Suprapubic skin (tissue), 4 donors: ENCODE measurements at regions not wholly inside any gene's neighbourhood (a gene's known extent, or its start where the extent isn't known, plus 50 kb on each side); places are given as distances from the start of the nearest gene placed in this dataset.

Experiments used
- DNase-seq, 2 donors: peaks; one replicate each; pipeline ENCODE4 v3.0.0-alpha.2; 2019; ENCODE audit warnings: low spot score in 2 of 2
- H3K27ac ChIP-seq: fragments of 200-600 bp; sonication (generic); one replicate; pipeline ENCODE4 v1.5.1; 2019
- H3K27me3 ChIP-seq: fragments of 200-600 bp; sonication (generic); one replicate; pipeline ENCODE4 v1.5.1; 2019
- H3K36me3 ChIP-seq: fragments of 200-600 bp; sonication (generic); one replicate; pipeline ENCODE4 v1.5.1; 2019
- H3K4me1 ChIP-seq: fragments of 200-600 bp; sonication (generic); one replicate; pipeline ENCODE4 v1.5.1; 2019
- H3K4me3 ChIP-seq: fragments of 200-600 bp; sonication (generic); one replicate; pipeline ENCODE4 v1.5.1; 2019; ENCODE audit warnings: mild to moderate bottlenecking
- H3K9me3 ChIP-seq: fragments of 200-600 bp; sonication (generic); one replicate; pipeline ENCODE4 v1.5.1; 2019
- EP300 ChIP-seq: sonication (generic); formaldehyde crosslinking; IDR thresholded peaks from one replicate; pipeline ENCODE4 v1.6.1; 2017; ENCODE audit warnings: antibody characterized with exemption
- POLR2A ChIP-seq, 2 donors: fragments of 450-650 bp; IDR thresholded peaks; one replicate each; pipeline ENCODE4 v1.6.1; 2017; ENCODE audit warnings: antibody characterized with exemption in 2 of 2, mild to moderate bottlenecking in 2 of 2, moderate library complexity in 2 of 2
- POLR2AphosphoS5 ChIP-seq, 3 donors: sonication (generic); formaldehyde crosslinking; IDR thresholded peaks; one replicate each; pipeline ENCODE4 v1.6.1; 2017; ENCODE audit warnings: antibody characterized with exemption in 3 of 3
- WGBS: methylation state at CpG from one replicate; pipeline ENCODE4 v1.1.5; 2018; 5-methylcytosine and 5-hydroxymethylcytosine counted together
- TF ChIP-seq, protein P1 (sequence below), 2 donors: fragments of 200-600 bp in 1 of 2; fragments of 450-650 bp in 1 of 2; sonication (generic) in 1 of 2; IDR thresholded peaks; one replicate each; pipeline ENCODE4 v1.5.1; 2016 to 2019; ENCODE audit warnings: antibody characterized with exemption in 2 of 2, mild to moderate bottlenecking in 1 of 2, moderate library complexity in 1 of 2

DNA sequence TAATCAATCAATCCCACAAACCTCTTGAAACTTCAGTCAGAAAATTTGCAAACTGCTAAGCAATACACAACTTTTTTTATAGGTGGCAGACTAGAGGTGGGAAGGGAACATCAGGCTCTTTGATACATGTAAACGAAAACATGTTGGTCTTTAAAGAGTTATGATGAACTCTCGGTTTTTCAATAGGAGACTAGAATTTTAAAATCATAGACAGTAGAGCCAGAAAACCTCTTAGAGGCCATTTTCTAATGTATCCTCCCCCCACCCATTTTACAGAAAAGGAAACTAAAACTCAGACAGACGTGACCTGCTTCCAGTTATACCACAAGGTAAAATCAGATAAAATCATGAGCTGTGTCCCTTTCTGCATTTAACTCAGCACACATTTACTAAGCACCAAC is 179.1 kb upstream of the LPP start:
- Histone ChIP-seq H3K4me1 (peaks cover 15% of the 10 kb centered on the region), H3K9me3 (no peaks in the 10 kb centered on the region), H3K27ac (no peak overlapping the region), H3K4me3 (no peak overlapping the region), H3K36me3 (no peaks in the 10 kb centered on the region), H3K27me3 (no peaks in the 10 kb centered on the region)
- DNase-seq = no peak
- TF ChIP-seq POLR2AphosphoS5 (IDR thresholded peaks at IDR 0.05) = no peak
- no peak for TF ChIP-seq POLR2A (IDR thresholded peaks at IDR 0.05)
- TF ChIP-seq EP300 = no peak
- TF ChIP-seq, protein P1, sequence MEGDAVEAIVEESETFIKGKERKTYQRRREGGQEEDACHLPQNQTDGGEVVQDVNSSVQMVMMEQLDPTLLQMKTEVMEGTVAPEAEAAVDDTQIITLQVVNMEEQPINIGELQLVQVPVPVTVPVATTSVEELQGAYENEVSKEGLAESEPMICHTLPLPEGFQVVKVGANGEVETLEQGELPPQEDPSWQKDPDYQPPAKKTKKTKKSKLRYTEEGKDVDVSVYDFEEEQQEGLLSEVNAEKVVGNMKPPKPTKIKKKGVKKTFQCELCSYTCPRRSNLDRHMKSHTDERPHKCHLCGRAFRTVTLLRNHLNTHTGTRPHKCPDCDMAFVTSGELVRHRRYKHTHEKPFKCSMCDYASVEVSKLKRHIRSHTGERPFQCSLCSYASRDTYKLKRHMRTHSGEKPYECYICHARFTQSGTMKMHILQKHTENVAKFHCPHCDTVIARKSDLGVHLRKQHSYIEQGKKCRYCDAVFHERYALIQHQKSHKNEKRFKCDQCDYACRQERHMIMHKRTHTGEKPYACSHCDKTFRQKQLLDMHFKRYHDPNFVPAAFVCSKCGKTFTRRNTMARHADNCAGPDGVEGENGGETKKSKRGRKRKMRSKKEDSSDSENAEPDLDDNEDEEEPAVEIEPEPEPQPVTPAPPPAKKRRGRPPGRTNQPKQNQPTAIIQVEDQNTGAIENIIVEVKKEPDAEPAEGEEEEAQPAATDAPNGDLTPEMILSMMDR (IDR thresholded peaks at IDR 0.05) = no peak
- 31% methylated on average over 3 of the region's 3 CpGs for WGBS

DNA sequence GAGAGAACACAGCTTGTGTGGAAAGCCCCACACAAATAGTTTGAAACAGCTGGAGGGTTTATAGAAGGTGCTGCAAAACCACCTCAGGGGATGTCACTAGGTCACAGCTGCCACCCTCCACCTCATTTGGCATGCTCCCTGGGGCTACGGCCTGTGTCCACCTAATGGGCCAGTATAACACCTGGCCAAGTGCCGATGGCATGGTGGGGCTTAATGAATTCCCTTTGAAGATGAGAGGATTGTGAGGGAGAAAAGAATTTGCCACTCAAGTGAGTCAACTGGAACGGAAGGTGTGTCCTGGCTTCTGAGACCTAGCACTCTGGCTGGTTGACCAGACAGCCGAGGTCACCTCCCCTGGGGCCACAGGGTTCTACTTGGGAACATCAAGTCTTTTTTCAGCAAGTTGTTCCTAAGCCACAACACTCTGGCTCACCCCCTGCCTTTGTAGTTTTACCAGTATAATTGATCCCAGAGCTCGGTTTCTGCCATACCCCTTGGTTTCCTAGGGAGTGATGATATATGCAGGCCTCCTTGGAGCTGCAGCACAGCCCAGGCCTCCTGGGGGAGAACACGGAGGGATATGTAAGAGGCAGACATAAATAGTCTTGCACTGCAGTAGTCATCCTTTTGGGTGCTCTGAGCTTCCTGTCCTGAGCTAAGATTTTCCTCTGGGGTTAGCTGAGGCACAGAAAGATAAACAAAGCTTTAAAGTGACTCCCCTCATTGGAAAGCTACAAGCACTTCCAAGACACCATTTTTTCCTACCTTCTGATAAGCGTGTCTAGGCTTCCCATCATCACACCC is 178.2 kb upstream of the LPP start:
- peak in 1 of 2 donors; percentile 82 for DNase-seq
- H3K27me3 ChIP-seq = no peaks in the 10 kb centered on the region
- no peak overlapping the region for H3K4me3 ChIP-seq
- no peak for TF ChIP-seq EP300
- no peak for TF ChIP-seq POLR2A (IDR thresholded peaks at IDR 0.05)
- no peak for TF ChIP-seq POLR2AphosphoS5 (IDR thresholded peaks at IDR 0.05)
- TF ChIP-seq, protein P1 (IDR thresholded peaks at IDR 0.05) = no peak
- H3K9me3 ChIP-seq = no peaks in the 10 kb centered on the region
- peak overlapping the region; percentile 18 for H3K27ac ChIP-seq
- no peaks in the 10 kb centered on the region for H3K36me3 ChIP-seq
- WGBS = 79% methylated on average over 7 of the region's 7 CpGs
- peaks cover 15% of the 10 kb centered on the region for H3K4me1 ChIP-seq

DNA sequence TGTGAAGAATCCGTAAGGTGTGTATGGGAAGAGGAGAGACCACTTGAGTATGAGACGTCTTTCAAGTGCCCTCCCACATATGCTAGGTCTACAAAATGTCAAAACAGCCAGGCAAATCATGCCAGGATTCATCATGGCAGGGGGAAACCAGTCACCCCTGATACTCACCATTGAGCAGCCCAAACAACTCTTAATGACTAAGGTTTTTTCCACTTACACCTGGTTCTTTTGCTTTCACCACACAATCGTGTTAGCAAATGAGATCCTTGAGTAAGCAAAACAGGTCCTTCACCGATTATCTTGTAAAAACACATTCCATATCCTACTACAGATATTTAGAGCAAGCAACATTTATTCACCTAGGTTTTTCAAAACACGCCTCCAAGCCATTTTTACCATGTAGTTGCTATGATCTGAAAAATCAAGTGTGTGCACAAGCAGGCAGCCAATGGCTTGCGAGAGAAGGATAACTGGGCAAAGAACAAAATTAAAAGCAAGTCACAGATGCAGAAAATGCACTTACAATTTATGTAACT is 177.5 kb upstream of the LPP start:
- H3K27ac ChIP-seq = no peak overlapping the region
- TF ChIP-seq POLR2A (IDR thresholded peaks at IDR 0.05) = no peak
- TF ChIP-seq EP300 = no peak
- no peak for TF ChIP-seq POLR2AphosphoS5 (IDR thresholded peaks at IDR 0.05)
- TF ChIP-seq, protein P1 (IDR thresholded peaks at IDR 0.05) = no peak
- no peak overlapping the region for H3K4me3 ChIP-seq
- no peaks in the 10 kb centered on the region for H3K27me3 ChIP-seq
- no peak for DNase-seq
- no peaks in the 10 kb centered on the region for H3K9me3 ChIP-seq
- no peaks in the 10 kb centered on the region for H3K36me3 ChIP-seq
- WGBS = 73% methylated on average over 6 of the region's 6 CpGs
- H3K4me1 ChIP-seq = peaks cover 15% of the 10 kb centered on the region

DNA sequence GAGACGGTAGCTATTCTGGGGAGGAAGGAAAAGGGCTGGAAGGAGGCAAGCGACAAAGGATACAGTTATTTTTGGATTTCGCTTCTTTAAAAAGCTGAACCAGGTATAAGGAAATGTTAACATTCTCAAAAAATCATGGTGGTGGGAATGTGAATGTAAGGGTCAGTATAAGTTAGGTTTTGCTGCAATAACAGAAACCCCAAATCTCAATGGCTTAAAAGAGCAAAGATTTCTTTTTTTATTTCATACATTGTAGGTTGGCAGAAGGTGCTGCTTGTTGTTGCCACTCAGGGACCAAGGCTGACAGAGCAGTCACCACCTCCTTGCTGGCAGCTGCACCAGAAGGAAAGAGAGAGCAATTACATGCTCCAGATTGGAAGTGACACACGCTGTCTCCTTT is 176.3 kb upstream of the LPP start:
- peaks cover 15% of the 10 kb centered on the region for H3K4me1 ChIP-seq
- H3K4me3 ChIP-seq = no peak overlapping the region
- no peaks in the 10 kb centered on the region for H3K9me3 ChIP-seq
- no peak for DNase-seq
- 95% methylated on average over 4 of the region's 4 CpGs for WGBS
- no peak overlapping the region for H3K27ac ChIP-seq
- H3K27me3 ChIP-seq = no peaks in the 10 kb centered on the region
- TF ChIP-seq EP300 (no peak), POLR2AphosphoS5 (IDR thresholded peaks at IDR 0.05) (no peak), POLR2A (IDR thresholded peaks at IDR 0.05) (no peak)
- TF ChIP-seq, protein P1 (IDR thresholded peaks at IDR 0.05) = no peak
- H3K36me3 ChIP-seq = no peaks in the 10 kb centered on the region

DNA sequence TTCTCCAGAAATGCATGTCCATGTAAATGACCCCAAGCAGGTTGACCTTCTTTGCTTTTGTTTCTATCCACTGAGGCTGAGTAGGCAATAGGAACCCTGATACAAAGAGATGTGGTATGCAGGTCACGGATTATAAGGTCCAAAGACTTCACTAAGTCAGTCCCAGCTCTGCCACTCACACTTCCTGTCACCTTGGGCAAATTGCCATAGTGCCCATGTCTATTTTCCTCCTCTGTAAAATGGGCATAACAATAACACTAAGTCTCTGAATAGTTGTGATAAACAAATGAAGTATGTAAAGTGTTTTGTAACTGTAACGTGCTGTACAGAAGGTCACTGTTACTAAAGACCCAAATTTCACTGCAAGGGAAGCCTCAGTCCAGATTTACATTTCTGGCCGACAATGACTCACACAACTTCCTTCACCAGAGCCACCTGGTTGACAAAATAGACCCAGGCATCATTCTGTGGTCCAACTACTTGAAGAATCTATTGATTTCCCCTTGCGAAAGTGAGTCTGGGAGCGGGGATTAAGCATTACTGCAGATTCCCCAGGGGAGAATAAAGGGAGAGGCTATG is 175.4 kb upstream of the LPP start:
- Histone ChIP-seq H3K4me3 (no peak overlapping the region), H3K36me3 (no peaks in the 10 kb centered on the region), H3K27me3 (no peaks in the 10 kb centered on the region), H3K4me1 (peaks cover 15% of the 10 kb centered on the region), H3K9me3 (no peaks in the 10 kb centered on the region), H3K27ac (no peak overlapping the region)
- no peak for DNase-seq
- TF ChIP-seq POLR2AphosphoS5 (IDR thresholded peaks at IDR 0.05) (no peak), EP300 (no peak), POLR2A (IDR thresholded peaks at IDR 0.05) (no peak)
- TF ChIP-seq, protein P1 (IDR thresholded peaks at IDR 0.05) = no peak
- WGBS = 80% methylated on average over 5 of the region's 5 CpGs
